Activated CD8-positive, alpha-beta memory T cell treated with anti-CD3 and anti-CD28 coated beads, Interleukin-2, amount 10 ng/mL, durations not matched to agents 7 days and 5 days (primary cell): ENCODE measurements at regions not wholly inside any gene's neighbourhood (a gene's known extent, or its start where the extent isn't known, plus 50 kb on each side); places are given as distances from the start of the nearest gene placed in this dataset.

ENCODE experiments used
- ATAC-seq: fragments of 150-1000 bp; cut with Tn5 transposase; one replicate; pipeline ENCODE4 v1.10.0; 2021; ENCODE audit warnings: moderate library complexity
- CTCF ChIA-PET: fragments of 350-600 bp; sonication (Branson Sonifier 250); formaldehyde crosslinking; loops from one replicate; lab custom pipeline; 2021; ENCODE audit warnings: antibody characterized with exemption; lab: Charles Lee
- DNase-seq: peaks from one replicate; pipeline ENCODE4 v3.0.0-alpha.2; 2020
- H3K27ac Mint-ChIP-seq: one replicate; pipeline ENCODE4 v1.8.0; 2021; ENCODE audit warnings: mild to moderate bottlenecking, mixed read lengths
- H3K27me3 Mint-ChIP-seq: one replicate; pipeline ENCODE4 v1.8.0; 2021; ENCODE audit warnings: mixed read lengths
- H3K36me3 Mint-ChIP-seq: one replicate; pipeline ENCODE4 v1.8.0; 2021; ENCODE audit warnings: mild to moderate bottlenecking, mixed read lengths
- H3K4me1 Mint-ChIP-seq: one replicate; pipeline ENCODE4 v1.8.0; 2021; ENCODE audit warnings: mixed read lengths
- H3K4me3 Mint-ChIP-seq: one replicate; pipeline ENCODE4 v1.8.0; 2021; ENCODE audit warnings: mild to moderate bottlenecking, moderate library complexity, mixed read lengths
- H3K9me3 Mint-ChIP-seq: one replicate; pipeline ENCODE4 v1.8.0; 2022; ENCODE audit warnings: low read depth, mixed read lengths

GRCh38 chr2:66329081-66329605, 105.8 kb upstream of the MEIS1 start:
- H3K27ac Mint-ChIP-seq = no peak overlapping the region
- no peak for ATAC-seq
- no peaks in the 10 kb centered on the region for H3K36me3 Mint-ChIP-seq

GRCh38 chr2:66327066-66327740, 107.7 kb upstream of the MEIS1 start:
- ATAC-seq (no peak), DNase-seq (no peak)
- Mint-ChIP-seq H3K27me3 (no peaks in the 10 kb centered on the region), H3K27ac (no peak overlapping the region), H3K4me3 (no peak overlapping the region), H3K9me3 (peaks cover 3% of the 10 kb centered on the region), H3K36me3 (no peaks in the 10 kb centered on the region), H3K4me1 (no peaks in the 10 kb centered on the region)
- CTCF ChIA-PET = no interaction called here

More at GRCh38 chr2:66329081-66329605, 105.8 kb upstream of the MEIS1 start:
- Mint-ChIP-seq H3K4me3 (no peak overlapping the region), H3K4me1 (no peaks in the 10 kb centered on the region), H3K27me3 (no peaks in the 10 kb centered on the region), H3K9me3 (peaks cover 3% of the 10 kb centered on the region)
- DNase-seq = no peak
- CTCF ChIA-PET = no interaction called here

GRCh38 chr2:66324909-66325528, 109.9 kb upstream of the MEIS1 start:
- no peak overlapping the region for H3K4me3 Mint-ChIP-seq
- no peak overlapping the region for H3K27ac Mint-ChIP-seq
- ATAC-seq (no peak), DNase-seq (no peak)
- H3K9me3 Mint-ChIP-seq = peaks cover 3% of the 10 kb centered on the region
- no peaks in the 10 kb centered on the region for H3K4me1 Mint-ChIP-seq
- CTCF ChIA-PET = no interaction called here
- H3K36me3 Mint-ChIP-seq = no peaks in the 10 kb centered on the region
- H3K27me3 Mint-ChIP-seq = no peaks in the 10 kb centered on the region

- Mint-ChIP-seq H3K27ac (no peak overlapping the region), H3K4me1 (no peaks in the 10 kb centered on the region), H3K9me3 (no peaks in the 10 kb centered on the region), H3K27me3 (no peaks in the 10 kb centered on the region), H3K4me3 (no peak overlapping the region), H3K36me3 (no peaks in the 10 kb centered on the region)
- ATAC-seq = no peak
- no peak for DNase-seq
- CTCF ChIA-PET = no interaction called here
Observed at GRCh38 chr2:66324356-66324755, 110.6 kb upstream of the MEIS1 start.

- no peak for DNase-seq
- Mint-ChIP-seq H3K27ac (no peak overlapping the region), H3K4me3 (no peak overlapping the region), H3K9me3 (no peaks in the 10 kb centered on the region), H3K27me3 (no peaks in the 10 kb centered on the region), H3K4me1 (no peaks in the 10 kb centered on the region), H3K36me3 (no peaks in the 10 kb centered on the region)
- CTCF ChIA-PET = no interaction called here
- no peak for ATAC-seq
Observed at GRCh38 chr2:66323406-66323805, 111.5 kb upstream of the MEIS1 start.

- Mint-ChIP-seq H3K27me3 (no peaks in the 10 kb centered on the region), H3K4me1 (no peaks in the 10 kb centered on the region), H3K27ac (no peak overlapping the region), H3K4me3 (no peak overlapping the region), H3K9me3 (no peaks in the 10 kb centered on the region), H3K36me3 (no peaks in the 10 kb centered on the region)
- CTCF ChIA-PET = no interaction called here
- no peak for ATAC-seq
- no peak for DNase-seq
Observed at GRCh38 chr2:66322506-66323260, 112.2 kb upstream of the MEIS1 start.

- H3K27me3 Mint-ChIP-seq = no peaks in the 10 kb centered on the region
- ATAC-seq = no peak
- no peak for DNase-seq
- H3K4me3 Mint-ChIP-seq = no peak overlapping the region
- H3K27ac Mint-ChIP-seq = no peak overlapping the region
- H3K36me3 Mint-ChIP-seq = no peaks in the 10 kb centered on the region
- CTCF ChIA-PET = no interaction called here
- no peaks in the 10 kb centered on the region for H3K9me3 Mint-ChIP-seq
- no peaks in the 10 kb centered on the region for H3K4me1 Mint-ChIP-seq
Observed at GRCh38 chr2:66318009-66318561, 116.8 kb upstream of the MEIS1 start.

GRCh38 chr2:66317268-66317890, 117.5 kb upstream of the MEIS1 start:
- no peaks in the 10 kb centered on the region for H3K4me1 Mint-ChIP-seq
- no peaks in the 10 kb centered on the region for H3K36me3 Mint-ChIP-seq
- ATAC-seq = no peak
- no peak for DNase-seq
- H3K27me3 Mint-ChIP-seq = no peaks in the 10 kb centered on the region
- no peak overlapping the region for H3K4me3 Mint-ChIP-seq
- CTCF ChIA-PET = no interaction called here
- H3K27ac Mint-ChIP-seq = no peak overlapping the region
- H3K9me3 Mint-ChIP-seq = no peaks in the 10 kb centered on the region

- no peak overlapping the region for H3K4me3 Mint-ChIP-seq
- H3K27me3 Mint-ChIP-seq = no peaks in the 10 kb centered on the region
- H3K36me3 Mint-ChIP-seq = no peaks in the 10 kb centered on the region
- DNase-seq (no peak), ATAC-seq (no peak)
- H3K9me3 Mint-ChIP-seq = no peaks in the 10 kb centered on the region
- no peak overlapping the region for H3K27ac Mint-ChIP-seq
- CTCF ChIA-PET = no interaction called here
- H3K4me1 Mint-ChIP-seq = no peaks in the 10 kb centered on the region
Observed at GRCh38 chr2:66306483-66306882, 128.4 kb upstream of the MEIS1 start.

GRCh38 chr2:66305718-66306117, 129.2 kb upstream of the MEIS1 start:
- Mint-ChIP-seq H3K4me3 (no peak overlapping the region), H3K9me3 (no peaks in the 10 kb centered on the region), H3K36me3 (no peaks in the 10 kb centered on the region), H3K4me1 (no peaks in the 10 kb centered on the region), H3K27me3 (no peaks in the 10 kb centered on the region), H3K27ac (no peak overlapping the region)
- CTCF ChIA-PET = no interaction called here
- no peak for DNase-seq
- no peak for ATAC-seq

GRCh38 chr2:66303471-66303870, 131.5 kb upstream of the MEIS1 start:
- no peak for DNase-seq
- CTCF ChIA-PET = no interaction called here
- H3K4me3 Mint-ChIP-seq = no peak overlapping the region
- H3K27me3 Mint-ChIP-seq = no peaks in the 10 kb centered on the region
- no peaks in the 10 kb centered on the region for H3K36me3 Mint-ChIP-seq
- H3K9me3 Mint-ChIP-seq = peaks cover 4% of the 10 kb centered on the region
- no peaks in the 10 kb centered on the region for H3K4me1 Mint-ChIP-seq
- H3K27ac Mint-ChIP-seq = no peak overlapping the region
- ATAC-seq = no peak

- no peak for ATAC-seq
- CTCF ChIA-PET = no interaction called here
- no peak for DNase-seq
- H3K9me3 Mint-ChIP-seq = peaks cover 4% of the 10 kb centered on the region
- H3K4me1 Mint-ChIP-seq = no peaks in the 10 kb centered on the region
- H3K27ac Mint-ChIP-seq = no peak overlapping the region
- H3K4me3 Mint-ChIP-seq = no peak overlapping the region
- no peaks in the 10 kb centered on the region for H3K27me3 Mint-ChIP-seq
- H3K36me3 Mint-ChIP-seq = no peaks in the 10 kb centered on the region
Observed at GRCh38 chr2:66301767-66302140, 133.2 kb upstream of the MEIS1 start.

- H3K36me3 Mint-ChIP-seq = no peaks in the 10 kb centered on the region
- H3K4me3 Mint-ChIP-seq = no peak overlapping the region
- H3K9me3 Mint-ChIP-seq = peaks cover 4% of the 10 kb centered on the region
- CTCF ChIA-PET = no interaction called here
- H3K27me3 Mint-ChIP-seq = no peaks in the 10 kb centered on the region
- ATAC-seq (no peak), DNase-seq (no peak)
- H3K4me1 Mint-ChIP-seq = no peaks in the 10 kb centered on the region
- H3K27ac Mint-ChIP-seq = no peak overlapping the region
Observed at GRCh38 chr2:66301022-66301766, 133.7 kb upstream of the MEIS1 start.
